ENCODE measurements at regions not wholly inside any gene's neighbourhood (a gene's known extent, or its start where the extent isn't known, plus 50 kb on each side); places are given as distances from the start of the nearest gene placed in this dataset.

DNA sequence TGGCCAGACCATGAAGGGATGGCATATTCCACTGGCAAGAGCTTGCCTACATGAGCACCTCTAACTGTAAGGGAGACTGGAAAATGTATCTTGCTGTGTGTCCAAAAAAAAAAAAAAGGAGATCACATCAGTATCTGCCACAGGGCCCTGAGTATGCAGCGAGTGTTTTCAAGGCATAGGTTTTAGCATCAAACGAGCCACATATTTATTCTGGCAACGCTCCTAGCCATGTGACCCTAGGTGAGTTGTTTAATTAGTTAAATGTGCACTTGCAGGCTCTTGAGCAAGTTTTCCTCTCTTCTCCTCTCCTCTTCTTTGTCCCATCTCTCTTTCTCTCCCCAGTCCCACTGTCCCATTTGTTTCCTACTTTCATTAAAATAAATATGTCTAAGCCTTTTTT, 428.7 kb upstream of the AKR1E2 start:
- TF ChIP-seq, protein P1, sequence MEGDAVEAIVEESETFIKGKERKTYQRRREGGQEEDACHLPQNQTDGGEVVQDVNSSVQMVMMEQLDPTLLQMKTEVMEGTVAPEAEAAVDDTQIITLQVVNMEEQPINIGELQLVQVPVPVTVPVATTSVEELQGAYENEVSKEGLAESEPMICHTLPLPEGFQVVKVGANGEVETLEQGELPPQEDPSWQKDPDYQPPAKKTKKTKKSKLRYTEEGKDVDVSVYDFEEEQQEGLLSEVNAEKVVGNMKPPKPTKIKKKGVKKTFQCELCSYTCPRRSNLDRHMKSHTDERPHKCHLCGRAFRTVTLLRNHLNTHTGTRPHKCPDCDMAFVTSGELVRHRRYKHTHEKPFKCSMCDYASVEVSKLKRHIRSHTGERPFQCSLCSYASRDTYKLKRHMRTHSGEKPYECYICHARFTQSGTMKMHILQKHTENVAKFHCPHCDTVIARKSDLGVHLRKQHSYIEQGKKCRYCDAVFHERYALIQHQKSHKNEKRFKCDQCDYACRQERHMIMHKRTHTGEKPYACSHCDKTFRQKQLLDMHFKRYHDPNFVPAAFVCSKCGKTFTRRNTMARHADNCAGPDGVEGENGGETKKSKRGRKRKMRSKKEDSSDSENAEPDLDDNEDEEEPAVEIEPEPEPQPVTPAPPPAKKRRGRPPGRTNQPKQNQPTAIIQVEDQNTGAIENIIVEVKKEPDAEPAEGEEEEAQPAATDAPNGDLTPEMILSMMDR (IDR thresholded peaks at IDR 0.05): no peak
- TF ChIP-seq MYBL2 (CRISPR knock-in tag; IDR thresholded peaks at IDR 0.05) (no peak), ETV6 (CRISPR knock-in tag; IDR thresholded peaks at IDR 0.05) (no peak), FOXP1 (CRISPR knock-in tag; IDR thresholded peaks at IDR 0.05; ENCODE audit: borderline replicate concordance) (no peak), ZNF423 (CRISPR knock-in tag; IDR thresholded peaks at IDR 0.05) (no peak), NR2C2 (CRISPR knock-in tag; IDR thresholded peaks at IDR 0.05) (no peak), NR3C1 (CRISPR knock-in tag; conservative IDR thresholded peaks at IDR 0.05; ENCODE audit: low read depth) (no peak), NR1H2 (CRISPR knock-in tag; IDR thresholded peaks at IDR 0.05) (no peak)
- TF ChIP-seq, protein P2, sequence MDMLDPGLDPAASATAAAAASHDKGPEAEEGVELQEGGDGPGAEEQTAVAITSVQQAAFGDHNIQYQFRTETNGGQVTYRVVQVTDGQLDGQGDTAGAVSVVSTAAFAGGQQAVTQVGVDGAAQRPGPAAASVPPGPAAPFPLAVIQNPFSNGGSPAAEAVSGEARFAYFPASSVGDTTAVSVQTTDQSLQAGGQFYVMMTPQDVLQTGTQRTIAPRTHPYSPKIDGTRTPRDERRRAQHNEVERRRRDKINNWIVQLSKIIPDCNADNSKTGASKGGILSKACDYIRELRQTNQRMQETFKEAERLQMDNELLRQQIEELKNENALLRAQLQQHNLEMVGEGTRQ (CRISPR knock-in tag; IDR thresholded peaks at IDR 0.05): no peak
- TF ChIP-seq, protein P3, sequence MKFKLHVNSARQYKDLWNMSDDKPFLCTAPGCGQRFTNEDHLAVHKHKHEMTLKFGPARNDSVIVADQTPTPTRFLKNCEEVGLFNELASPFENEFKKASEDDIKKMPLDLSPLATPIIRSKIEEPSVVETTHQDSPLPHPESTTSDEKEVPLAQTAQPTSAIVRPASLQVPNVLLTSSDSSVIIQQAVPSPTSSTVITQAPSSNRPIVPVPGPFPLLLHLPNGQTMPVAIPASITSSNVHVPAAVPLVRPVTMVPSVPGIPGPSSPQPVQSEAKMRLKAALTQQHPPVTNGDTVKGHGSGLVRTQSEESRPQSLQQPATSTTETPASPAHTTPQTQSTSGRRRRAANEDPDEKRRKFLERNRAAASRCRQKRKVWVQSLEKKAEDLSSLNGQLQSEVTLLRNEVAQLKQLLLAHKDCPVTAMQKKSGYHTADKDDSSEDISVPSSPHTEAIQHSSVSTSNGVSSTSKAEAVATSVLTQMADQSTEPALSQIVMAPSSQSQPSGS (CRISPR knock-in tag; IDR thresholded peaks at IDR 0.05; ENCODE audit: borderline replicate concordance, low read depth): no peak
- TF ChIP-seq, protein P4, sequence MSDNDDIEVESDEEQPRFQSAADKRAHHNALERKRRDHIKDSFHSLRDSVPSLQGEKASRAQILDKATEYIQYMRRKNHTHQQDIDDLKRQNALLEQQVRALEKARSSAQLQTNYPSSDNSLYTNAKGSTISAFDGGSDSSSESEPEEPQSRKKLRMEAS (CRISPR knock-in tag; IDR thresholded peaks at IDR 0.05): no peak
- TF ChIP-seq, protein P5, sequence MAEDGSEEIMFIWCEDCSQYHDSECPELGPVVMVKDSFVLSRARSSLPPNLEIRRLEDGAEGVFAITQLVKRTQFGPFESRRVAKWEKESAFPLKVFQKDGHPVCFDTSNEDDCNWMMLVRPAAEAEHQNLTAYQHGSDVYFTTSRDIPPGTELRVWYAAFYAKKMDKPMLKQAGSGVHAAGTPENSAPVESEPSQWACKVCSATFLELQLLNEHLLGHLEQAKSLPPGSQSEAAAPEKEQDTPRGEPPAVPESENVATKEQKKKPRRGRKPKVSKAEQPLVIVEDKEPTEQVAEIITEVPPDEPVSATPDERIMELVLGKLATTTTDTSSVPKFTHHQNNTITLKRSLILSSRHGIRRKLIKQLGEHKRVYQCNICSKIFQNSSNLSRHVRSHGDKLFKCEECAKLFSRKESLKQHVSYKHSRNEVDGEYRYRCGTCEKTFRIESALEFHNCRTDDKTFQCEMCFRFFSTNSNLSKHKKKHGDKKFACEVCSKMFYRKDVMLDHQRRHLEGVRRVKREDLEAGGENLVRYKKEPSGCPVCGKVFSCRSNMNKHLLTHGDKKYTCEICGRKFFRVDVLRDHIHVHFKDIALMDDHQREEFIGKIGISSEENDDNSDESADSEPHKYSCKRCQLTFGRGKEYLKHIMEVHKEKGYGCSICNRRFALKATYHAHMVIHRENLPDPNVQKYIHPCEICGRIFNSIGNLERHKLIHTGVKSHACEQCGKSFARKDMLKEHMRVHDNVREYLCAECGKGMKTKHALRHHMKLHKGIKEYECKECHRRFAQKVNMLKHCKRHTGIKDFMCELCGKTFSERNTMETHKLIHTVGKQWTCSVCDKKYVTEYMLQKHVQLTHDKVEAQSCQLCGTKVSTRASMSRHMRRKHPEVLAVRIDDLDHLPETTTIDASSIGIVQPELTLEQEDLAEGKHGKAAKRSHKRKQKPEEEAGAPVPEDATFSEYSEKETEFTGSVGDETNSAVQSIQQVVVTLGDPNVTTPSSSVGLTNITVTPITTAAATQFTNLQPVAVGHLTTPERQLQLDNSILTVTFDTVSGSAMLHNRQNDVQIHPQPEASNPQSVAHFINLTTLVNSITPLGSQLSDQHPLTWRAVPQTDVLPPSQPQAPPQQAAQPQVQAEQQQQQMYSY (CRISPR knock-in tag; IDR thresholded peaks at IDR 0.05): no peak
